ENCODE measurements at regions not wholly inside any gene's neighbourhood (a gene's known extent, or its start where the extent isn't known, plus 50 kb on each side); places are given as distances from the start of the nearest gene placed in this dataset.

GRCh38 chr2:136448432-136448831, 316.9 kb upstream of the THSD7B start:
- no peak overlapping the region for H3K4me3 ChIP-seq (ENCODE audit: low read depth in 2 of 2, low read length in 2 of 2)
- BruUV-seq (replicated peaks): no TSS peak
- no peak overlapping the region for H3K27ac ChIP-seq (ENCODE audit: low read length)
- no peaks in the 10 kb centered on the region for H3K9me3 ChIP-seq (ENCODE audit: control insufficient read depth, insufficient read depth, low read depth, low read length)
- TF ChIP-seq POLR2AphosphoS5 (IDR thresholded peaks at IDR 0.05; ENCODE audit: low read depth, low read length): no peak
- no peak for TF ChIP-seq TCF7L2 (IDR thresholded peaks at IDR 0.05; ENCODE audit: low read depth, low read length)
- TF ChIP-seq, protein P1, sequence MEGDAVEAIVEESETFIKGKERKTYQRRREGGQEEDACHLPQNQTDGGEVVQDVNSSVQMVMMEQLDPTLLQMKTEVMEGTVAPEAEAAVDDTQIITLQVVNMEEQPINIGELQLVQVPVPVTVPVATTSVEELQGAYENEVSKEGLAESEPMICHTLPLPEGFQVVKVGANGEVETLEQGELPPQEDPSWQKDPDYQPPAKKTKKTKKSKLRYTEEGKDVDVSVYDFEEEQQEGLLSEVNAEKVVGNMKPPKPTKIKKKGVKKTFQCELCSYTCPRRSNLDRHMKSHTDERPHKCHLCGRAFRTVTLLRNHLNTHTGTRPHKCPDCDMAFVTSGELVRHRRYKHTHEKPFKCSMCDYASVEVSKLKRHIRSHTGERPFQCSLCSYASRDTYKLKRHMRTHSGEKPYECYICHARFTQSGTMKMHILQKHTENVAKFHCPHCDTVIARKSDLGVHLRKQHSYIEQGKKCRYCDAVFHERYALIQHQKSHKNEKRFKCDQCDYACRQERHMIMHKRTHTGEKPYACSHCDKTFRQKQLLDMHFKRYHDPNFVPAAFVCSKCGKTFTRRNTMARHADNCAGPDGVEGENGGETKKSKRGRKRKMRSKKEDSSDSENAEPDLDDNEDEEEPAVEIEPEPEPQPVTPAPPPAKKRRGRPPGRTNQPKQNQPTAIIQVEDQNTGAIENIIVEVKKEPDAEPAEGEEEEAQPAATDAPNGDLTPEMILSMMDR (IDR thresholded peaks at IDR 0.05): no peak
- TF ChIP-seq SIN3A (IDR thresholded peaks at IDR 0.05; ENCODE audit: borderline replicate concordance, insufficient read depth, low read depth, low read length): no peak
- TF ChIP-seq, protein P2, sequence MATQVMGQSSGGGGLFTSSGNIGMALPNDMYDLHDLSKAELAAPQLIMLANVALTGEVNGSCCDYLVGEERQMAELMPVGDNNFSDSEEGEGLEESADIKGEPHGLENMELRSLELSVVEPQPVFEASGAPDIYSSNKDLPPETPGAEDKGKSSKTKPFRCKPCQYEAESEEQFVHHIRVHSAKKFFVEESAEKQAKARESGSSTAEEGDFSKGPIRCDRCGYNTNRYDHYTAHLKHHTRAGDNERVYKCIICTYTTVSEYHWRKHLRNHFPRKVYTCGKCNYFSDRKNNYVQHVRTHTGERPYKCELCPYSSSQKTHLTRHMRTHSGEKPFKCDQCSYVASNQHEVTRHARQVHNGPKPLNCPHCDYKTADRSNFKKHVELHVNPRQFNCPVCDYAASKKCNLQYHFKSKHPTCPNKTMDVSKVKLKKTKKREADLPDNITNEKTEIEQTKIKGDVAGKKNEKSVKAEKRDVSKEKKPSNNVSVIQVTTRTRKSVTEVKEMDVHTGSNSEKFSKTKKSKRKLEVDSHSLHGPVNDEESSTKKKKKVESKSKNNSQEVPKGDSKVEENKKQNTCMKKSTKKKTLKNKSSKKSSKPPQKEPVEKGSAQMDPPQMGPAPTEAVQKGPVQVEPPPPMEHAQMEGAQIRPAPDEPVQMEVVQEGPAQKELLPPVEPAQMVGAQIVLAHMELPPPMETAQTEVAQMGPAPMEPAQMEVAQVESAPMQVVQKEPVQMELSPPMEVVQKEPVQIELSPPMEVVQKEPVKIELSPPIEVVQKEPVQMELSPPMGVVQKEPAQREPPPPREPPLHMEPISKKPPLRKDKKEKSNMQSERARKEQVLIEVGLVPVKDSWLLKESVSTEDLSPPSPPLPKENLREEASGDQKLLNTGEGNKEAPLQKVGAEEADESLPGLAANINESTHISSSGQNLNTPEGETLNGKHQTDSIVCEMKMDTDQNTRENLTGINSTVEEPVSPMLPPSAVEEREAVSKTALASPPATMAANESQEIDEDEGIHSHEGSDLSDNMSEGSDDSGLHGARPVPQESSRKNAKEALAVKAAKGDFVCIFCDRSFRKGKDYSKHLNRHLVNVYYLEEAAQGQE (IDR thresholded peaks at IDR 0.05; ENCODE audit: insufficient read depth in 1 of 2, low read depth in 2 of 2, low read length in 1 of 2): no peak
- intact Hi-C loops (cut with micrococcal nuclease; ENCODE audit: unreplicated experiment): no loop called here
- ChIA-PET CTCF (no interaction called here), POLR2A (no interaction called here)
- DNase-seq (ENCODE audit: low read depth, low spot score): no peak
- peaks cover 3% of the 10 kb centered on the region; the same call in 1 of the 2 replicates for H3K27me3 ChIP-seq (ENCODE audit: control insufficient read depth, insufficient read depth, low read length)
- no peaks in the 10 kb centered on the region for H3K4me1 ChIP-seq (ENCODE audit: control insufficient read depth, insufficient read depth, low read length)
- ATAC-seq: no peak
- H3K36me3 ChIP-seq (ENCODE audit: control insufficient read depth, insufficient read depth, low read length): no peaks in the 10 kb centered on the region
- in situ Hi-C loops (cut with HindIII; ENCODE audit: low pct_unique_long_range_greater_than_20kb, low sequenced_read_pairs): no loop called here

DNA sequence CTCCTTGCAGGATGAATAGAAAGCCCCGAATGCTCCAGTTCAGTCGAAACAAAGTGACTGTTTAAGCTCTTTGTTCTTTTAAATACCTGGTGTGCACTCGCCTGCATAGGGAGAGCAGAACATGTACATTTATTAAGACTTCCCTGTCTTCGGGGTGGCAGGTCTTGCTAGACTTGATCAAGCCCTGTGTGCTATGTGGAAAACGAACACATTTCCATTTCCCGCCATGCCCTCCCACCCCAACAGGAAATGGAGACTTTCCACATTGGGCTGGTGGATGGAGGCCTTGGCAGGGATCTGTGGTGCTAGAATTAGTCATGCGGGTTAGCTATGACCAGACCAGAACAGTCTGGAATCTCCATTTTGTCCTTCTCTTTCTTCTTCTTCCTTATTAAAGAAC, 321.0 kb upstream of the THSD7B start:
- TF ChIP-seq, protein P1 (IDR thresholded peaks at IDR 0.05): no peak
- TF ChIP-seq SIN3A (IDR thresholded peaks at IDR 0.05; ENCODE audit: borderline replicate concordance, insufficient read depth, low read depth, low read length): no peak
- TF ChIP-seq, protein P2 (IDR thresholded peaks at IDR 0.05; ENCODE audit: insufficient read depth in 1 of 2, low read depth in 2 of 2, low read length in 1 of 2): no peak
- no peak for TF ChIP-seq TCF7L2 (IDR thresholded peaks at IDR 0.05; ENCODE audit: low read depth, low read length)
- no peak for TF ChIP-seq POLR2AphosphoS5 (IDR thresholded peaks at IDR 0.05; ENCODE audit: low read depth, low read length)
- DNase-seq (ENCODE audit: low read depth, low spot score) (no peak), ATAC-seq (no peak)
- no peaks in the 10 kb centered on the region for H3K4me1 ChIP-seq (ENCODE audit: control insufficient read depth, insufficient read depth, low read length)
- H3K27me3 ChIP-seq (ENCODE audit: control insufficient read depth, insufficient read depth, low read length): peaks cover 3% of the 10 kb centered on the region; the same call in 1 of the 2 replicates
- ChIA-PET CTCF (no interaction called here), POLR2A (no interaction called here)
- H3K36me3 ChIP-seq (ENCODE audit: control insufficient read depth, insufficient read depth, low read length): no peaks in the 10 kb centered on the region
- H3K27ac ChIP-seq (ENCODE audit: low read length): no peak overlapping the region
- in situ Hi-C loops (cut with HindIII; ENCODE audit: low pct_unique_long_range_greater_than_20kb, low sequenced_read_pairs) (no loop called here), intact Hi-C loops (cut with micrococcal nuclease; ENCODE audit: unreplicated experiment) (no loop called here)
- no TSS peak for BruUV-seq (replicated peaks)
- no peaks in the 10 kb centered on the region for H3K9me3 ChIP-seq (ENCODE audit: control insufficient read depth, insufficient read depth, low read depth, low read length)
- no peak overlapping the region for H3K4me3 ChIP-seq (ENCODE audit: low read depth in 2 of 2, low read length in 2 of 2)
